ENCODE measurements at regions not wholly inside any gene's neighbourhood (a gene's known extent, or its start where the extent isn't known, plus 50 kb on each side); places are given as distances from the start of the nearest gene placed in this dataset.

GRCh38 chr20:60304026-60304590, 345.9 kb downstream of the CDH26 start:
- no peak overlapping the region for H3K4me3 ChIP-seq (ENCODE audit: control insufficient read depth, low read depth, low read length)
- TF ChIP-seq CTCF (IDR thresholded peaks at IDR 0.05; ENCODE audit: control insufficient read depth, insufficient read depth, low read depth, low read length, missing control alignments), result no peak
- DNase-seq (ENCODE audit: low read depth), result no peak

- no peak overlapping the region for H3K4me3 ChIP-seq (ENCODE audit: control insufficient read depth, low read depth, low read length)
- DNase-seq (ENCODE audit: low read depth), result no peak
- TF ChIP-seq CTCF (IDR thresholded peaks at IDR 0.05; ENCODE audit: control insufficient read depth, insufficient read depth, low read depth, low read length, missing control alignments), result no peak
These were observed 346.7 kb downstream of the CDH26 start for GRCh38 chr20:60304931-60305330.

DNA sequence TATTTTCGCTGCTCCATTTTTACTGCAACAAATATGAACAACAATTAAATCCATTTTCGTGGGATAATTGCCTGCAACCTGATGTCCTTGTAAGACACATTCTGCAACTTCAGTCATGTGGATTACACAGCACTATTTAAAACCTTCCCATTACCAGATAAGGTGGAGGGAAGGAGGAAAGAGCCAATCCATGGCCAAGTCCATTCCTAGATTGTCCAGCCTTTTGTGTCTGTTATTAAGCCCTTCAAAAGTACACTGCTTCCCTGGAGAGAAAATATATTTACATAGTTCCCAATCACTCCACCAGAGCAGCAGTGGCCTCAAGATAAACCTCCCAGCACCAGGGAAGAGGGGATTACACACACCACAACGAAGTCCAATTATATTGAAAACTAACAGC, 347.9 kb downstream of the CDH26 start:
- DNase-seq (ENCODE audit: low read depth), result no peak
- no peak for TF ChIP-seq CTCF (IDR thresholded peaks at IDR 0.05; ENCODE audit: control insufficient read depth, insufficient read depth, low read depth, low read length, missing control alignments)
- H3K4me3 ChIP-seq (ENCODE audit: control insufficient read depth, low read depth, low read length), result no peak overlapping the region

DNA sequence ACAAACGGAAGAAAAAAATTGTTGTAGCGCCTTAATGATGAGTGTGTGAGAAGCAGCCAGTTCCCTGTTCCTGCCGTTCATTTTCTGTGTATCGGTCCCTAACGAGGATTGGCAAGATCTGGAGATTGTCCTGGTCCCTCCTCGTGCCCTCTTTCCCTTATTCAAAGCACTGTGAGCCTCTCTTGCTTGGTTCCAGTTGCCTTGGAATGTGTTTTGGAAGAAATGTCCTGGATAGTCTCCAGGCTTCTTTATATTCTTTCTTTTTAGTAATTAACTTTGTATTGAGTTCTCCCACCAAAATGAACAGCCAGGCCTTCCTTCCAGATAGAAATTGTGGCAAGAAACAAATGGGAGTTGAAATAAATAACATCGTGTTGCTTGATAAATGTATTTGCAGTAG, 348.3 kb downstream of the CDH26 start:
- DNase-seq (ENCODE audit: low read depth), result no peak

GRCh38 chr20:60310560-60311349, 352.5 kb downstream of the CDH26 start:
- TF ChIP-seq CTCF (IDR thresholded peaks at IDR 0.05; ENCODE audit: control insufficient read depth, insufficient read depth, low read depth, low read length, missing control alignments), result no peak
- no peak for DNase-seq (ENCODE audit: low read depth)
- no peak overlapping the region for H3K4me3 ChIP-seq (ENCODE audit: control insufficient read depth, low read depth, low read length)

More for the DNA sequence above, 348.3 kb downstream of the CDH26 start:
- H3K4me3 ChIP-seq (ENCODE audit: control insufficient read depth, low read depth, low read length), result no peak overlapping the region
- no peak for TF ChIP-seq CTCF (IDR thresholded peaks at IDR 0.05; ENCODE audit: control insufficient read depth, insufficient read depth, low read depth, low read length, missing control alignments)

GRCh38 chr20:60313191-60313590, 355.0 kb downstream of the CDH26 start:
- DNase-seq (ENCODE audit: low read depth), result no peak
- TF ChIP-seq CTCF (IDR thresholded peaks at IDR 0.05; ENCODE audit: control insufficient read depth, insufficient read depth, low read depth, low read length, missing control alignments), result no peak
- H3K4me3 ChIP-seq (ENCODE audit: control insufficient read depth, low read depth, low read length), result no peak overlapping the region
